NOMO-1 (cell line): ENCODE measurements at regions not wholly inside any gene's neighbourhood (a gene's known extent, or its start where the extent isn't known, plus 50 kb on each side); places are given as distances from the start of the nearest gene placed in this dataset.

Source experiments
- DNase-seq, 2 experiments: peaks; one replicate each; lab custom pipeline; 2025; ENCODE audit not compliant: unreplicated experiment in 2 of 2; lab: John Stamatoyannopoulos, UW

GRCh38 chr6:15996030-15996429 lies 132.9 kb upstream of the MYLIP start:
- DNase-seq, result peak in 1 of 2 experiments; percentile 8

GRCh38 chr6:15995493-15995892 lies 133.4 kb upstream of the MYLIP start:
- DNase-seq, result no peak

GRCh38 chr6:15994814-15995459 lies 133.9 kb upstream of the MYLIP start:
- peak in 1 of 2 experiments; percentile 6 for DNase-seq

GRCh38 chr6:15993716-15994228 lies 135.1 kb upstream of the MYLIP start:
- DNase-seq, result no peak

GRCh38 chr6:15990179-15990578 lies 138.7 kb upstream of the MYLIP start:
- DNase-seq, result no peak

GRCh38 chr6:15989397-15989796 lies 139.5 kb upstream of the MYLIP start:
- DNase-seq, result no peak

- DNase-seq, result no peak
These were observed 141.3 kb upstream of the MYLIP start for GRCh38 chr6:15987569-15987968.

- no peak for DNase-seq
These were observed 142.8 kb upstream of the MYLIP start for GRCh38 chr6:15986027-15986629.

- no peak for DNase-seq
These were observed 143.4 kb upstream of the MYLIP start for GRCh38 chr6:15985379-15985959.

- DNase-seq, result no peak
These were observed 146.9 kb upstream of the MYLIP start for GRCh38 chr6:15981956-15982355.

GRCh38 chr6:15980801-15981200 lies 148.1 kb upstream of the MYLIP start:
- no peak for DNase-seq

GRCh38 chr6:15978426-15978825 lies 150.5 kb upstream of the MYLIP start:
- no peak for DNase-seq

- DNase-seq, result no peak
These were observed 151.8 kb upstream of the MYLIP start for GRCh38 chr6:15977050-15977449.

- DNase-seq, result no peak
These were observed 154.1 kb upstream of the MYLIP start for GRCh38 chr6:15974817-15975216.

GRCh38 chr6:15970517-15970916 lies 158.4 kb upstream of the MYLIP start:
- no peak for DNase-seq

GRCh38 chr6:15969236-15969778 lies 159.6 kb upstream of the MYLIP start:
- DNase-seq, result no peak

GRCh38 chr6:15968519-15968918 lies 160.4 kb upstream of the MYLIP start:
- no peak for DNase-seq

GRCh38 chr6:15966000-15966520 lies 162.8 kb upstream of the MYLIP start:
- no peak for DNase-seq

GRCh38 chr6:15962449-15962764 lies 166.5 kb upstream of the MYLIP start:
- DNase-seq, result no peak

GRCh38 chr6:15961635-15962448 lies 167.0 kb upstream of the MYLIP start:
- DNase-seq, result no peak
